Upper lobe of left lung (tissue), 4 donors: ENCODE measurements at regions not wholly inside any gene's neighbourhood (a gene's known extent, or its start where the extent isn't known, plus 50 kb on each side); places are given as distances from the start of the nearest gene placed in this dataset.

ENCODE experiments used
- POLR2A ChIP-seq, 4 donors: fragments of 450-650 bp; IDR thresholded peaks; one replicate each; pipeline ENCODE4 v1.5.1; 2016 to 2017; ENCODE audit warnings: antibody characterized with exemption in 4 of 4, mild to moderate bottlenecking in 2 of 4
- POLR2AphosphoS5 ChIP-seq, 2 donors: sonication (generic); formaldehyde crosslinking; IDR thresholded peaks; one replicate each; pipeline ENCODE4 v1.5.1; 2017; ENCODE audit warnings: antibody characterized with exemption in 2 of 2
- TF ChIP-seq, protein P1 (sequence below), 6 experiments: fragments of 450-650 bp in 4 of 6; fragments of 200-600 bp in 2 of 6; sonication (generic) in 2 of 6; IDR thresholded peaks; one replicate each; pipeline ENCODE4 v1.5.1; 2016 to 2019; ENCODE audit warnings: antibody characterized with exemption in 6 of 6

- TF ChIP-seq POLR2A (IDR thresholded peaks at IDR 0.05) (no peak), POLR2AphosphoS5 (IDR thresholded peaks at IDR 0.05) (no peak)
- TF ChIP-seq, protein P1, sequence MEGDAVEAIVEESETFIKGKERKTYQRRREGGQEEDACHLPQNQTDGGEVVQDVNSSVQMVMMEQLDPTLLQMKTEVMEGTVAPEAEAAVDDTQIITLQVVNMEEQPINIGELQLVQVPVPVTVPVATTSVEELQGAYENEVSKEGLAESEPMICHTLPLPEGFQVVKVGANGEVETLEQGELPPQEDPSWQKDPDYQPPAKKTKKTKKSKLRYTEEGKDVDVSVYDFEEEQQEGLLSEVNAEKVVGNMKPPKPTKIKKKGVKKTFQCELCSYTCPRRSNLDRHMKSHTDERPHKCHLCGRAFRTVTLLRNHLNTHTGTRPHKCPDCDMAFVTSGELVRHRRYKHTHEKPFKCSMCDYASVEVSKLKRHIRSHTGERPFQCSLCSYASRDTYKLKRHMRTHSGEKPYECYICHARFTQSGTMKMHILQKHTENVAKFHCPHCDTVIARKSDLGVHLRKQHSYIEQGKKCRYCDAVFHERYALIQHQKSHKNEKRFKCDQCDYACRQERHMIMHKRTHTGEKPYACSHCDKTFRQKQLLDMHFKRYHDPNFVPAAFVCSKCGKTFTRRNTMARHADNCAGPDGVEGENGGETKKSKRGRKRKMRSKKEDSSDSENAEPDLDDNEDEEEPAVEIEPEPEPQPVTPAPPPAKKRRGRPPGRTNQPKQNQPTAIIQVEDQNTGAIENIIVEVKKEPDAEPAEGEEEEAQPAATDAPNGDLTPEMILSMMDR (IDR thresholded peaks at IDR 0.05), result no peak
These were observed 206.4 kb downstream of the ENGASE start for GRCh38 chr17:79280866-79281572.
